Frontal cortex (tissue), 3 donors: ENCODE measurements at regions not wholly inside any gene's neighbourhood (a gene's known extent, or its start where the extent isn't known, plus 50 kb on each side); places are given as distances from the start of the nearest gene placed in this dataset.
A peak's percentile ranks its signal among the peaks of the same experiment; 100 is the strongest.
"Not testable (repeated sequence)": the region's sequence is repeated elsewhere in the genome, so short reads cannot be mapped to it uniquely, and the experiment has no call there.

Experiments
- DNase-seq, 2 donors: peaks; one replicate each; pipeline ENCODE4 v3.0.0; 2012; ENCODE audit warnings: low spot score in 2 of 2
- FAIRE-seq: peaks from 2 replicates; lab custom pipeline; 2012; peaks lifted over from hg19 to GRCh38; lab: Jason Lieb, UNC
- donor health status: control.
- donor health status: control.
- donor health status: control.

DNA sequence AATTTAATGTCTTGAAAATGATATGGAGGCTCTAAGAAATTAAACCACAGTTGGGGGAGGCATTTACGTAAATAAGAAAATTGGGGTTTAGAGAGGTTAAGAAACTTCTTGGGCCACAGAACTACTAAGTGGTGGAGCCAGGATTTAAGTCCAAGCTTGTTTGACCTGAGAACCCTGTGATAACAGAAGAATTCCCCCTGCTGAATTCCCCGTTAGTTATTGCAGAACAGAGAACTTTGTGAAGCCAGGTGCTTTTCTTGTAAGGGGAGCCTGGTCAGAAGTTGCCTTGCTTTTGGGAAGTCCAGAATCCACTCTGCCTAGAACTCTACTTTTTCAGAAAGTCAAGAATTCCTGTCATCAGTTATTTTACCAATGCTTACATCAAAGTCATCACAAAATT, 309.3 kb upstream of the SEMA6A start:
- DNase-seq (no peak), FAIRE-seq (no peak)

DNA sequence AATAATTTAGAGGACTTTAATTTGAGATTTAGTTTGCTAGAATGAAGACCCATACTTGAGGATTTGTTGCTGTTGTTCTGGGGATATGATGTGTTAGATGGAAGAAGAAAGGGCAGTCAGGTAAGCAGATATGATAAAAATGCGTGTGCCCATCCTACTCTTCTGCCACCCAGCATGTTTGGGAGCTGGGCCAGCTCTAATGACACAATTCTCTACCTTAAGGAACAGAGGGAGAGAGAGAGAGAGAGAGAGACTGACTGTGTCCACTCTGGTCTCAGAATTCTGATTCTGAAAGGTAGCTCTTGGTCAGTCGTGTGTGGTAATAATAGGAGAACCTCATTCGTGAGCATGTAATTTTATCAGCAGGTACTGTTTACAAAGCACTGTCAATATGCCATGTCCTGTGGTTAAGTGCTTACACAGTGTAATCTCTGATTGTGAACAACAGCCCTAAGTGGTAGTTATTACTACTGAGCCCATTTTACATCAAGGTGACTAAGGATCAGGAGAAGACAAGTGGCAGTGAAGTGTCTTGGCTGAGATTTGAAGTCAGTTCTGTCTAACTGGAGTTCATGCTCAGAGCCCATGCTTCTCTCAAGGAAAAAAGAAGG, 307.4 kb upstream of the SEMA6A start:
- FAIRE-seq (no peak), DNase-seq (no peak)

DNA sequence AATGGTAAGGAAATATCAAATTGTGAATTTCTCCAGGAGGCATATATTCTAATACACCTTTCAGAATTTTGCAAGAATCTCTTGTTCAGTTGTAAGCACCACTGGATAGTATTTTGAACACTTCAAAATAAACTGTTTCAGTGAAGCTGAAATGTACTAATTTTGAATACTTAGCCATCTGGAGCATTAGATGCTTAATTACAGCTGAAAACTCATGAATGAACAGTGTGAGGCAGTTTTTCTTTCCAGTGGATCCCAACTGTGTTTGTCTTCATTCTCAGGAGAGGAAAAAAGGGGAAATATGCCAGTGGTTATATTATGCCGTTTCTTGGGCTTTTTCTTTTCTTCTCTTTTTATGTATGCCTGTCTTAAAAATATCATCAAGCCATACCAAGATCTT, 306.0 kb upstream of the SEMA6A start:
- DNase-seq, result no peak
- FAIRE-seq, result no peak

DNA sequence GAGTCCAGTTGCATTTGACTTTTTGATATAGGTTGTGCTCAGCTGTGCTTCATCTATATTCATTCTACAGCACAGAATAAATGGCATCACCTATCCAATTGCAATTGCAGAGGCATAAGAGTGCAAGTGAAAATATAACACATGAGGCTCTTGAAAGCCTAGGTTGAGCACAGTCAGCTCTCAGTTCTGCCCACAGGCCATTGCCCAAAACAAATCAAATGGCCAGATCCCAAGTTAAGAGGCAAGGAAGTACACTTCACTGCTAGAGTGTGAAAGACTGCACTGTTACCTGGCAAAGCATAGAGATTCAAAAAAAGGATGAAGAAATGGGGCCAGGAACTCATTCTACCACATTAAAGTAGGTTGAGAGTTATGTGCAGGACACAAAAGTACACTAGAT, 305.5 kb upstream of the SEMA6A start:
- FAIRE-seq, result no peak
- no peak for DNase-seq

DNA sequence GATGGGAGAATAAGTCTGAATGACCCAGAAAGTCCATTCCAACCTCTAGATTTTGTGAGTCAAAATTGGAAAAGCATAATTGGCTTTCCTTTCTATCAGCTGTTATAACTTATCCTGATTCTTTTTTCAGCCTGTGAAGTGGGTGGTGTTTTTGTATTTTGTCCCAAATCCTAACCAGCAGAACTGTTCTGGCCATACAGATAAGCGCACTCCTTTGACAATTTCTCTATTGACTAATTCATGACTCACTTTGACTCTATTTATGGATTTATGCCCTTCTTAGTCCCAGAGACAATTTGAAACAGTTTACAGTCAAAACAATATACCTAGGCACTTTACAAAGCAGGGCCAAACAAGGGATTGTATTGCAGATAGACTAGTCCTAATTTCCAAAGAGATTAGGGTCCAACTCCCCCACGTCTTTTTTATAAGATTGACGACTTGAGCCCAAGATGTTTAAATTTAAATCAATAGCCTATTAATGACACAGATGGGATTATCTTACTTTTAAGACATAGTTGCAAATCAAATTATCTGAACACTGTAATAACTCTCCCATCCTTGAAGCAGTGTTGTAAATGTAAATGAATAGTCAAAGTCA, 301.7 kb upstream of the SEMA6A start:
- DNase-seq, result no peak
- FAIRE-seq, result no peak

DNA sequence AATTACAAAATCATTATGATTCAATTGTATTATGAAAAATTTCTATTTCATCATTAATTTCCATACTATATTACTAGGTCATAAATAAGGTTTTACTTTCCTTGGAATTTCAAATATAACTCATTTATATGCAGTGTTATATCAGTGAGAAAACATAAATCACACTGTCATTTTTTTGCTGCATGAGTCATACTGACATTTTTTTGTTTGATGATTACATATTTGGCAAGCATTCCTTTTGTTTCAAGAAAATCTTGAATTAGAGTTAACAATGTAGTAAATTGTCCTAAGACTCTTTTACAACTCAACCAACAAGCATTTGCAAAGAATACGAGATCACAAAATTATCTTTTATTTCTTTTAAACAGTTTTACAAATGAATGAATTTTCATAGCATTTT, 298.4 kb upstream of the SEMA6A start:
- no peak for DNase-seq

DNA sequence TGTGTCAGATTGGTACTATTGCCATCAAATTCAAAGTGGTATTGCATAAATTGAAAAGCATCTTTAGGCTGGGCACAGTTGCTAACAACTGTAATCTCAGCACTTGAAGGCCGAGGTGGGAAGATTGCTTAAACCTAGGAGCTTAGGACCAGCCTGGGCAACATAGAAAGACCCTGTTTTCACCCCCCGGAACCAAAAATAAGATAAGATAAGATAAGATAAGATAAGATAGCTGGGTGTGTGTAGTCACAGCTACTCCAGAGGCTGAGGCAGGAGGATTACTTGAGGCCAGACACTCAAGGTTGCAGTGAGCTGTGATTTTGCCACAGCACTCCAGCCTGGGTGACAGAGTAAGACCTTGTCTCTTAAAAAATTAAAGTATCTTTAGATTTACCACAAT, 297.9 kb upstream of the SEMA6A start:
- no peak for FAIRE-seq
- DNase-seq, result no peak

More for the DNA sequence above, 298.4 kb upstream of the SEMA6A start:
- FAIRE-seq, result peak; percentile 50

DNA sequence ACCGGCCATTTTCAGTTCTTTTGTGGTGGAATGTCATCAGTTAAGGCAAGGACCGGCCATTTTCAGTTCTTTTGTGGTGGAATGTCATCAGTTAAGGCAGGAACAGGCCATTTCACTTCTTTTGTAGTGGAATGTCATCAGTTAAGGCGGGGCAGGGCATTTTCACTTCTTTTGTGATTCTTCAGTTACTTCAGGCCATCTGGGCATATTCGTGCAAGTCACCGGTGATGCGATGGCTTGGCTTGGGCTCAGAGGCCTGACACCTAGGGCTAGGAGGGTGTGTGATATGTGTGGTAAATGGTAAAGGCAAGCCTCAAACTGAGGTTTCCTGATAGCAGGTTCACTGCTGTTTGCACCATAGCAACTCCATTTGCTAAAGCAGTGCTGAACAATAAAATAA, 293.2 kb upstream of the SEMA6A start:
- FAIRE-seq, DNase-seq: not testable (repeated sequence)

DNA sequence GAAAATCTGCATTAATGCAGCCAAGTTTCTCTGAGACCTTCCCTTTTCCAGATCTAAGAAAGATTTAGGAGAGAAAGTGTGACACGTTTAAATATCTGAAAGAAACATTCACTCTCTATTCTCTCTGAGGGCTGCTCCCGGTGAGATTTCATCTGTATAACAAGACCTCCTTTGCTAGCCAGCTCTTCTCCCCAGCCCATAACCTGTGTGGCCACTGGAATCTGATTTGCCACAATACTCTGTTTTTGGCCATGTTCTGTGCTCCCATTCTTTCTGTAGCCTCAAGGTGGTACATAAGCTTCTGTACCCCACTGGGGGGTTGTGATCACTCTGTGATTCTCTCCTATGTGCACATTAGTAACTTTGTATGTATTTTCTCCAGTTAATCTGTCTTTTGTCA, 291.0 kb upstream of the SEMA6A start:
- DNase-seq, result no peak
- no peak for FAIRE-seq

DNA sequence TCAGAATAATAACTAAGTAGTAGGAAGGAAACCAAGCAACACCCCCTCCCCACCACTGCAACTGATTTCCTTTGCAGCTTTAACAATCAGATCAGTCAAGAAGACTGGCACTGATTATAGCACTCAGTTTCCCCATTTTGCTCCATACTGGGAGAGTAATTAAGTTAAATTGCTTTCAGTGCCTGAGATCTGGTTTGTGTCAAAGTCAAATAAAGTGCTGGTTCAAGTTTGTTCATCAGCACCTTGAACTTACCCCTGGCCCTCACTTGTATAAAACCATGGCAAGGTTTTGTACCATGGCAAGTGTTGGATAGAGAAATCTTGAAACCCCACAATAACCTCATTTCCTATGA, 290.2 kb upstream of the SEMA6A start:
- no peak for DNase-seq
- FAIRE-seq, result no peak

DNA sequence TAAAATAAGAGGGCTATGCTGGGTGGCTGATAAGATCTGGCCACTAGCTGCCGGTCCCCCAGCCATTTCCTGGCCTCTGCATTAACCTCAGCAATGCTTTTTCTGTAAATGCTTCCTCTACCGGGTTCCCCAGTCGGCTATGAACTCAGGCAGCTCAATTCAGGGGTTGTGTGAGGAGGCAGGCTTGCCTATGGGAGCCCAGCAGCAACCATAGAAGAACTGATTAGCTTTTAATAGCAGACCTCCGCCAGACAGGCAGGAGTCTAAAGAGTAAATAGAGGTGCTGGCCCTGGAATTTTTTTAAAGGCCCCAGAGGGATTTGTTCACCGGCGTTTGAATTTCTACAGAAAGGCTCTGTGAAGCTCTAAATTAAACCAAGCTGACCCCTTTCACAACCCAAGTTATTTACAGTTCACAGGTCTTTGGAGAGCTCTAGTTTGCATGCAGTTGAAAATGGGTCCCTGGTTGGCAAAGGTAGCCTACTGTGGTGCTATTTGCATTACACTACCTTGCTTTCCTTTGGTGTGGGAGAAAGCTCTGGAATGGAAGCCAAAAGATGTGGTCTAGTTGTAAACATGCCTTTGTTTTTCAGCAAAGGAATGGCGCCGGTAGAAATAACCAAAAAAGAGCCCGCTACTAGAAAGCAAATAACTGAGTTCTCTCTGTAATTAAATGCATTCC, 289.7 kb upstream of the SEMA6A start:
- DNase-seq, result no peak
- no peak for FAIRE-seq

DNA sequence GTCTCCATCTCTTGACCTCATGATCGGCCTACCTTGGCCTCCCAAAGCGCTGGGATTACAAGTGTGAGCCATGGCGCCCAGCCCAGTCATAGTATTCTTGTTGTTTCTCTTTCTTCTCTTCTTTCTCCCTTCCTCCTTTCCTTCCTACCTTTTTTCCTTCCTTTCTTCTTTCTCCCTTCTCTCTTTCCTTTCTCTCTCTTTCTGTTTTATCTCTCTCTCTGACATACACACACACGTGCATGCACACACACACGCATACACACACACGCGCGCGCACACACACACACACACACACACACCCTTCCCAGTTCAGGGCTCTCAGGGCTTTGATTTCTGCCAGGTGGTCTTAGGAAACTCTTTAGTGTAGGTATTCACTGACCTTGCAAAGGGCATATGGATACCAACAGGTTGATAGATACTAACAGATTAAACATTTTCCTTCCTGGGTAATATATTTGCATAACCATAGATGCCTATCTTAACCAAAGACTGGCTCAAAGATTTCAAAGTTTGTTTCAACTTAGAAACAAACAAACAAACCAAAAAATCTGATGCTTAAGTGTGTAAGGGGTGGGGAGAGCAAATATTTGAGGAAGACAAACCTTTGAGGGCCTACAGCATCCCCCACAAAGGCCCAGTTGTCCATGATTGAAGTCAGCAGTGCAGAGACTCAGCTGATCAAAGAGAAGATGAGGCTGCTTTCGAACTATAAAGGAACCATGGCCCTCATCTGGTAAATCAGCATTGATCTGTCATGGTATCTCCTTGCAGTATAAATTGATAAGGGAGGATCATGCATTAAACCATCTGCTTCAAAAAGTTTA, 288.2 kb upstream of the SEMA6A start:
- DNase-seq (no peak), FAIRE-seq (no peak)

DNA sequence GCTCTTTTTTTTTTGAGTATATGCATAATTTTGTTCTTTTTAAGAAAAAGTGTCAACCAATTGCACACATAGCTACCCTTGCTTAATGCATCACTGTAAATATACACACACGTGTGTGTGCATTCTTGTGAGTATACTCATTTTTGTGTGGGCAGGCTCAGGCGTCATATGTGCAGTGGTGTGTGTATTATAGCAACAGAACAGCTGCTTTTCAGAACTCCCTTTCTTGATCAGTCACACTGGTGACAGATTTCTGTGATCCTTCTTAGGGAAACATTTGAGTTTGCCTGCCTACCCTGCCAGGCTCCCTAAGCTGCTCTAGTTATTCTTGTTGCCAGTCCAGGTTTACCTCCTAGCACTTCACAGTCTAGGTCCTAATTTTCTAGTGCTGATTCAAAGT, 287.0 kb upstream of the SEMA6A start:
- FAIRE-seq (no peak), DNase-seq (no peak)

DNA sequence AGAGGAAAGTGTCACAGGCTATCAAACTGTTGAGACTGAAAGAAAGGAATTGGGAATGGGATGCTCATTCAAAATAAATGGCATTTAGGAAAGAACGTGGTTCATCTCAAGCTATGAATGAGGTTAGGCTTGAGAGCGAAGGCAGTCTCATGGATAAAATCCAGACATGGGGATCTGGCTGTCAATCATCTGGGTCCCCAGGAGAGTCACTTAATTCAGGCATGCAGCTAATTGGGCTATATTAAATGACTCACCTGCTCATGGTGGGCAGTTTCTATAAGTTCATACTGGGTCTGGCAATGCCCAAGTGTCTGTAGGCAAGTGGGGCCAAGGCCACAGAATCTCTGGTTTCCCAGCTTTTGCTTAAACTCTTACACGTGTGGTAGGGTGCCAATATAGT, 286.5 kb upstream of the SEMA6A start:
- FAIRE-seq, result no peak
- DNase-seq, result no peak

DNA sequence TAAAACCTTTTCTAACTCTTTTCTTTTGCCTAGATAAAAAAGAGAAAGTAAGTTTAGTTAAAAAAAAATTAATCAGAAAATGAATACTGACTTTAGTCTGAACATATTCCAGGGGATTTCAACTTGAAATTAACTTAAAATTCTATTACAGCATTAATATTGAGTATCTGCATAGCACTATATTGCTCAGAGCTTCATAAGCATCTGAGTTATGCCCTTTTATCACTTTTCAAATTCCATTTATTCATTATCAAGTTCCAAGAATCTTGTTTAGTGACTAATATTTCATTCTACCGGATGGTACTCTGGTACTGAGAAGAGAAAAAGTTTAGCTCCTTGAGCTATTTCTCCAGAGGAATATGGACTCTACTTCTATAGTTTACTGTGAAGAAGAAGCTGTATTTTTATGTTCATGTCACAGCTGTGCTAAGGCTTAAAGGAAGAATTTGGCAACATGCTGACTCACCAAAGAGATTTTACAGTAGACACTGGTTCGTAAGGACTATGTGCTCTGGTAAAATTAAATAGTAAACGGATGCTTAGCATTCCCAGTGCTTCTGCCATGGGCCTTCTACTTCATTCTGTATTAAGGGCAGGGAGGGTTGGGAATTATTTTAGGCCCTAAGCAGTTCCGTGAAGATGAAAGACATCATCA, 285.2 kb upstream of the SEMA6A start:
- FAIRE-seq (no peak), DNase-seq (no peak)

DNA sequence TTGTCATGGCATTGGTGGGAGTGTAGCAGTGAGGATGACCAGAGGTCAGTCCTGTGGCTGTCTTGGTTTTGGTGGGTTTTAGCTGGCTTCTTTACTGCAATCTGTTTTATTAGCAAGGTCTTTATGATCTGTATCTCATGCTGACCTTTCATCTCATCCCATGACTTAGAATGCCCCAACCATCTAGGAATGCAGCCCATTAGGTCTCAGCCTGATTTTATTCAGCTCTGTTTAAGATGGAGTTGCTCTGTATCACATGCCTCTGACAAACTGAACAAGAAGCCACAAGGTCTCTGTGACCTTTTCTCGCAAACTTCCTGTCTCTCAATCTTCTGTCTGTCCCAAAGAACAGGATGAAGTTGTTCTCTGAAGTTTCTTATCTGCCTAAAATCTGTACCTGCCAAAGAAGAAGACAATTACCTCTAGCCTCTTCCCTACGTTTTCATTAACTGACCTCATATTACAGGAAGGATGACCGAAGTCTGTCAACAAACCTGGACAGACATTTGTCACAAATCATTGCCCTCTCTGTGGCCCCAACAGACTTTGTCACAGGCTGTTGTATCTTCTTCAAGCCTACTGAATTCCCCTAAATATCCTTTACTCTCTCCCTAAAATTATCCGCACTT, 284.2 kb upstream of the SEMA6A start:
- DNase-seq, result no peak
- FAIRE-seq, result no peak

DNA sequence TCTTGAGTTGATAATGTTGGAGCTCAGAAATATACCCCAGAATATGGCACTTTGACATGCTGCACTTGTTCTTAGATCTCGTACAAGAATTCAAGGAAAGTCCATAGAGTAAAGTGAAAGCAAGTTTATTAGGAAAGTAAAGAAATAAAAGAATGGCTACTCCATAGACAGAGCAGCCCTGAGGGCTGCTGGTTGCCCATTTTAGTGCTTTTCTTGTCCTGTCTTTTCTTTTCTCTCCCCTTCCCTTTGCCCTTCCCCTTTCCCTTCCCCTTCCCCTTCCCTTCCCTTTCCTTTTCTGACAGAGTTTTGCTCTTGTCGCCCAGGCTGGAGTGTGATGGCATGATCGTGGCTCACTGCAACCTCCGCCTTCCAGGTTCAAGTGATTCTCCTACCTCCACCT, 283.4 kb upstream of the SEMA6A start:
- DNase-seq, FAIRE-seq: not testable (repeated sequence)

DNA sequence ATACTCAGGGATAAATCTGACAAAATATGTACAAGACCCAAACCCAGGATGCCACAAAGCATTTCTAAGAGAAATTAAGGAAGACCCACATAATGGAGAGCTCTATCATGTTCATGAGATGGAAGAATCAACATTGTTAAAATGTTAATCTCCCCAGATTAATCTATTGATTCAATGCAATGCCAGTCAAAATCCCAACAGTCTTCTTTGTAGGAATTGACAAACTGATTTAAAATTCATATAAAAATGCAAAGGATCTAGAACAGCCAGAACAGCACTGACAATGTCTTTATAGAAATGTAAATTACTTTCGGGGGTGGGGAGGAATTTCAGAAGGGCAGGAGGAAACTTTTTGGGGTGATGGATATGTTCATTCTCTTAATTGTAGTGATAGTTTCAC, 281.6 kb upstream of the SEMA6A start:
- DNase-seq, result no peak
- FAIRE-seq, result no peak

DNA sequence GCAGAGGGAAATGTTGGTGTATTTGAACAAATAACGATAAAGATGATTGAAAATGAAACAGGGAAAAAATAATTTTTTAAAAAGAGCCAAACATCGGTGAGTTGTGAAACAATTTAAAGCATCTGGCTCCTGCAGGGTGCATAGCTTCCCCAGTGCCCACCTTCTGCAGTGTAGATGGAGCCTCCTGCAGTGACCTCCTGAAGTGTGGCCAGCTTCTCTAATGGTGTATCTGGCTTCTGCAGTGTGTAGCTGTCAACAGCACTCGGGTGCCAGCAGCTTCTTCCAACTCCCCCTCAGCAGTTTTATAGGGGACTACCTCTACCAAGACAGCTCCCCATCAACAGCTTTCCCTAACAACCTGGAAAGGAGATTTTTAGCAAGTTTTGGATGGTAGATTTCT, 279.4 kb upstream of the SEMA6A start:
- no peak for DNase-seq
- no peak for FAIRE-seq
